GM23248 (cell line): ENCODE measurements at regions not wholly inside any gene's neighbourhood (a gene's known extent, or its start where the extent isn't known, plus 50 kb on each side); places are given as distances from the start of the nearest gene placed in this dataset.

ENCODE experiments used
- EZH2 ChIP-seq: fragments of 200-600 bp; sonication (generic); IDR thresholded peaks from 2 replicates; pipeline ENCODE4 v1.6.1; 2018; ENCODE audit warnings: antibody characterized with exemption, mild to moderate bottlenecking; ENCODE audit not compliant: insufficient read depth, poor library complexity, severe bottlenecking
- EZH2phosphoT487 ChIP-seq: fragments of 200-600 bp; sonication (generic); IDR thresholded peaks from 2 replicates; pipeline ENCODE4 v1.6.1; 2018; ENCODE audit warnings: antibody characterized with exemption, moderate library complexity, mild to moderate bottlenecking, low read depth; ENCODE audit not compliant: insufficient read depth

DNA sequence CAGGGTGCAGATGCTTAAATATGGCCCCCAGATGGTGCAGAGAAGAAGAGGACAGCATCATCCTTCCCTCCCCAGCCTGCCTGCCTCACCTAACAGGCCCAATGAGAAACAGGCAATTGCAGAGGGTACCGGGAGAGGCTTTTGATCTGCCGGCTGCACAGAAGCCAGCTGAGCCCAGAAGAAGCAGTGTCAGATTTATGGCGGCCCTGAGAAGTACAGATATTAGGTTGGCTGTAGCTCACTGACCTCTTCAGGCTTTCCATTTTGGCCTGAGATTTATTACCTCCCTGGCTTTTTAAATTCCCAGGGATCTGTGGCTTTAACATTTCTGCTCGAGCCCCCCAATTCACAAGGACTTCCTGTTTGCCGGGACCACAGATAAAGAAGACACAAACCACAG, 278.7 kb downstream of the EN1 start:
- TF ChIP-seq EZH2: no peak
- TF ChIP-seq EZH2phosphoT487: no peak
